ENCODE measurements at regions not wholly inside any gene's neighbourhood (a gene's known extent, or its start where the extent isn't known, plus 50 kb on each side); places are given as distances from the start of the nearest gene placed in this dataset.

DNA sequence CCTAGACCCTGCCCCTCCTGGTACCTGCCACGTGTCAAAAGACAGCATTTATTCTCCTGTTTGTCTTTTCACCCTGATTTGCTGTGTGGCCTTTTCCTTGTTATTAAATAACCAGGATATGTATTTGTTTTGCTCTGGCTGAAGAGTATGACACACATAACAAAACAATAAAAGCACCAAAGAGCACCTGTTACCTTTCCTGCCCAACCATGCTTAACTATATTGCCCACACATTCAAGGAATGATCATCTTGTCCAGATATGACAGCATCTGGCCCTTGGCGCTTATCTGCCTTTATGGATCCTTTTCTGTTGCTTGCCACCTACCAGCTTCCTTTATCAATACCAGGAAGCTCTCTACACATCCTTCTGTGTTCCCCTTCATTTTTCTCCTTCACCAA, 357.7 kb downstream of the FGFR2 start:
- DNase-seq (ENCODE audit: low spot score): no peak

- no peak for DNase-seq (ENCODE audit: low spot score)
Observed at GRCh38 chr10:121241337-121241736, 356.9 kb downstream of the FGFR2 start.

GRCh38 chr10:121242741-121243608, 355.3 kb downstream of the FGFR2 start:
- no peak for DNase-seq (ENCODE audit: low spot score)

DNA sequence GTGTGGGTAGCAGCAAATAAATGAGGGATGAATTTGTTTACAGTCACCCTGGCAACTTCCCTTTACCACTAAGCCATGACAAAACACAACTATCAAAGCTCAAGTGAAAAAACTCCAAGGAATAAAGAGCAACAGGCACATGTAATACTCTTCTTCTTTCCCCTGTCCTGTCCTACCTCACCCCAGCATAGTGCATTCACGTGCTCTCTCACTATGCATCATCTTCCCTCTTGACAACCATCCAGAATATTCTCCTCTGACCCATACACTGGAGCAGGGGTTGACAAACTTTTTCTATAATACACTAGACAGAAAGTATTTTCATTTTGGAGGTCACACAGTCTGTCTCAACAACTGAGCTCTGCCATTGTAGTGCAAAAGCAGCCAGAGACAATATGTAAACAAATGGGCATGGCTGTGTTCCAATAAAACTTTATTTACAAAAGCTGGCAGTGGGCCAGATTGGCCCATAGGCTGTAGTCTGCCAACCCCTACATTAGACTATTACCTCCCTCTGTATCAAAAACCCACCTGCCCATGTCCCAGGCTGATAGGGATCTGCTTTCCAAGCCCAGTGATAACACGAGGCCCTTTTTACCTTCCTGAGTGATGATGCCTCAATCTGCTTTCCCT, 354.5 kb downstream of the FGFR2 start:
- DNase-seq (ENCODE audit: low spot score): no peak

DNA sequence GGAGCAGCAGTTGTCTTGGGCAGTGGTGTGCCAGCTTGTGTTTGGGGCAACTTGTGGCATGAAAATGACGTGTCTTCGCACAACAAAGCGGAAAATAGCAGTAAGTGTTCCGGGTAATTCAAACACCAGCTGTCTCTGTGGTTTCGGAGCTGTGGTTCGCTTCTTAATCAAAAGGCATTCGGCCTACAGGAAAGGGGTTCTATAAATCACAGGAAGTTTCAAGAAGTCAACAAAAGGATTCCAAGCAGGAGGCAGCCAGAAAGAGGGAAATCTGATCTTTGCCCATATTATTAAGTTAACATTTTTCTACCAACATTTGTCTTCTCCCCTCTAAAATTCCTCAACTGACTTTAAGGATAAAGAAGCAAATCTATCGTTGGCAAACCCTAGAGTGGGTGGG, 353.4 kb downstream of the FGFR2 start:
- no peak for DNase-seq (ENCODE audit: low spot score)

GRCh38 chr10:121245754-121246153, 352.5 kb downstream of the FGFR2 start:
- DNase-seq (ENCODE audit: low spot score): no peak

DNA sequence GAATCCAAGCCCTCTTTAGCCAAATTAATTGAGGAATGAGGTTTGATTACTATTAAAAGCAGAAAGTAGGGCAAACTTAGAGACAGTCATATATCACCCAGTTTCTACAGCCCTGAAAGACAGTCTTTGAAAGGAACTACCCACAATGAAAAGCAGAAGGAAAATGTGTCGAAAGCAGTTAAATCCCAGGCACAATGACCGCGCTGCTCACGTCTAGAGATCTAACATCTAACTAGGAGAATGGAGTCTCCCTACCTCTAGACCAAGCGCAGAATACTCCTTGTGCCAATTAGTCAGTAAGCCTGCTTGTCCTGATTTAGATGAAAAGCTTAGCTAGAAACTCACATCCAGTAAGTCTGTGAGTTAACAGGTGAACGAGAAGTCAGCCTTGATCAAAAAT, 350.0 kb downstream of the FGFR2 start:
- no peak for DNase-seq (ENCODE audit: low spot score)

DNA sequence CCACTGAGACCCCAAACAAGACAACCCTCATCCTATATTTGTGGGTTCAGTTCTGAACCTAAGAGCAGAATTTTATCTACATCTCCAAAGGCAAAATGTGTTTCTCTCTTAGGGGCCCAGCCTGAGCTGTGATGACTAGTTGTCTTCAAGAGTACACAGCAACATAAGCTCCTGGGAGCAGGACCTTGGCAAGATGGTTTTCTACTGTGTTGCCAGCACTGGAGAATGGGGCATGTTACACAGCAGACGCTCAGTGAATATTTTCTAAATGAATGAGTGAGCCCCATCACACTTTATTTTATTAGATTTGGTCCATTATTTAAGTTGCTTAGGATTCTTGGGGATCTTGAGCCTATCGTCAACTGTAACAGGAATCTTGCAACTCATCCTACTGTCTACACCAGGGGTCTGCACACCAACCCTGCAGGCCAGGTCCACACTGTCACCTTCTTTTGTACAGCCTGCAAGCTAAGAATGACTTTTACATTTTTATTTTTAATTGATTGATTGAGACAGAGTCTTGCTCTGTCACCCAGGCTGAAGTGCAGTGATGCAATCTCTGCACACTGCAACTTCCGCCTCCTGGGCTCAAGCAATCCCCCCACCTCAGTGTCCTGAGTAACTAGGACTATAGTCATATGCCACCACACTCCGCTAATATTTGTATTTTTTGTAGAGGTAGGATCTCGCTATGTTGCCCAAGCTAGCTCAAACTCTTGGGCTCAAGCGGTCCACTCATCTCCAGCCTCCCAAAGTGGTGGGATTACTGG, 347.1 kb downstream of the FGFR2 start:
- no peak for DNase-seq (ENCODE audit: low spot score)

DNA sequence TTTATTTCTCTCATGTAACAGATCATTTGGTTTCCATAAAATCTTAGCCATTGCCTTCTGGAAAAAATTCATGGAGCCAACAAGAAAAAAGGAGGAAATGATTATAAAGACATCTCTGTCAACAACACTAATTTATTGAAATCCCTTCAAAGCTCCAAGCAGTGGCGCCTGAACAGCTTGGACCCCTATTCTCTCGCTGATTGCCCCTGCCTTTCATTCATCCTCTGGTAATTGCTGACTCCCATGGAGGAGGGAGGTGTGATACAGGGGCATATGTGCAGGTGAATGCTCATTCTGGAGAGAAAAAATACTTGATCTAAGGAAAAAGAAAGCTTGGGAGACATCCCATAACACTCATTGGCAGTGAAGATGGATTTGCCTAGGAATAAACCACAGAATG, 345.5 kb downstream of the FGFR2 start:
- DNase-seq (ENCODE audit: low spot score): no peak

- no peak for DNase-seq (ENCODE audit: low spot score)
Observed at GRCh38 chr10:121260377-121260776, 337.9 kb downstream of the FGFR2 start.

GRCh38 chr10:121261665-121262064, 336.6 kb downstream of the FGFR2 start:
- DNase-seq (ENCODE audit: low spot score): no peak

- DNase-seq (ENCODE audit: low spot score): no peak
Observed at GRCh38 chr10:121262774-121263430, 335.3 kb downstream of the FGFR2 start.

- no peak for DNase-seq (ENCODE audit: low spot score)
Observed at GRCh38 chr10:121263431-121263783, 334.8 kb downstream of the FGFR2 start.

DNA sequence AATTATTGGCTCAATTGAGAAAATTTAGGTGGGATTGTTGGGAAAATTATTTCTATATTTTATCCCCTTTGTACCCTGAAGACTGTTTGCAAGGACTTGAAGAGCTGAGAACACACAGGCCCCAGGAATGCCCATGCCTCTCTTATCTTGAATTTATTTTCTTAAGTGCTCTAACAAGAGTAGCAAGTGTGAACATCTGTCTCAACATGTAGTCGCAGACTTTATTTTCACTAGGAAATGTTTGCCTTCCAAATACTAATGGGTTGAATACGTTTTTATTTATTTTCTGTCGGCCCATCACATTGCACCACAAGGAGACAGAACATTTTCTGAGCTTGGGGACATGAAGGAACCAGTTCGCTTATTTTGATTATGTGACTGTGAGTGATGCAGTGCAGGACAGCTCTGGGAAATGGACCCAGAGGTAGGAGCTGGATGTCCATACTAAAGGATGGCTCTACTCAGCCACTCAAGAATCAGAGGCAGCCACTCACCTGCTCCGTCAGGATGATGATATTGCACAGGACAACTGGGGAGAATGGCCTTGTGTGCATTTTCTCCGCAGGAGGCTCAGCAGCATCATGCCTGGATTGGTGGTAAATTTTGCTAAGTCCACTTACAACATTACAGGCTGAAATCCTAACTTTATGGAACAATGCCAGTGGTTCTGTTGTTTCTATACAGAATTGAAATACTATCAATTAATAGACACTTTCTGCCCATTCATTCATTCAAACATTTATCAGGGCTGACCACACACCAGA, 332.7 kb downstream of the FGFR2 start:
- DNase-seq (ENCODE audit: low spot score): no peak

GRCh38 chr10:121266370-121266769, 331.9 kb downstream of the FGFR2 start:
- no peak for DNase-seq (ENCODE audit: low spot score)

- no peak for DNase-seq (ENCODE audit: low spot score)
Observed at GRCh38 chr10:121267236-121268003, 330.8 kb downstream of the FGFR2 start.

DNA sequence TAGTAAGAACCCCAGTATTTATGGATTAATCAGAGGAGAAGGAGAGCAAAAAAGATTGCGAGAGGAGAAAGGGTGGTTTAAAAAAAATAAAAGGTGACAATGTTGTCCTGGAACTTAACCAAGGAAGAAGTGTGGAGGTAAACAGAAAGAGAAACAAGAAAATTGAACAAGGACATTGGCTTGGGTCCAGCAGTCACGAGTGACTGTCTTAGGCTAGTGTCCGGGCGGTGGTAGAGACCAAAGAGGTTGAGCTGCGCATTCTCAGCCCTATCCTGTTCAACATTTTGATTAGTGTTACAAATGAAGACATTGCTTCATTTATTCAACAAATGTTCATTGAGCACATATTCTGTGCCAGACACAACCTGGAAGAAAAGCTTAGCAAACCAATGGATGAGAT, 329.9 kb downstream of the FGFR2 start:
- DNase-seq (ENCODE audit: low spot score): no peak

GRCh38 chr10:121268863-121269432, 329.3 kb downstream of the FGFR2 start:
- DNase-seq (ENCODE audit: low spot score): no peak

DNA sequence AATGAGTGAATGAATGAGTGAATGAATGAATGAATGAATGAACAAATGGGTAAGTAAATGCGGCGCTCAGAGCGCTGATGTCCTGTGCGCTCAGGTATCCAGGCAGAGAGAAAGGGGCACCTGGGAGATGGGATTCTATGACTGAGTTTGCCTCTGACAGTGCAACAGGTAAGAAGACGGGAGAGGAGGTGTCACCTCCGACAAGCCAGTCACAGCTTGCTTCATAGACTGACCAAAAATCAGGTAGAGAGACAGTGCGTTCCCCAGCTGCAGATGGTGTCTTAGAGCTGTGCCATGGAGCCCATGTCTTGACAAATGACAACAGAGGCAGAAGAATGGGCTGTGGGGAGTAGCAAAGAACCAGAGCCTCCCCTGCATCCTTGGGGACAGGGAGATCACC, 327.3 kb downstream of the FGFR2 start:
- DNase-seq (ENCODE audit: low spot score): no peak

DNA sequence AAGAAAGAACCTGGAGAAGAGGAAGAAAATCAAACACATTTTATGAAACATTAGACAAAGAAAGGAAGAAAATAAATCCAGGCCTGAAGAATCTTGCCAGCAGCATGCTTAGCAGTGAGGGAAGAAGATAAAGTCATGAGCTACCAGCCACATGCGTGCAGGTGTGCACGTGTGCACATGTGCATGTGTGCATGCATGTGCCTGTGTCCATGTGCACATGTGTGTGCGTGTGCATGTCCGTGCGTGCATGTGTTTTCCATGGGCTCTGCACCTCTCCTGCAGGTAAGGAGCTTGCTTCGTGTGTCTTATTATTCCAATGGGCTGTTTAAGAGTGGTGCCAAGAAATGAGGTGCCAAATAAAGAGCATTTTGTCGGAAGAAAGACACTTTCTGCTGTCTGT, 322.2 kb downstream of the FGFR2 start:
- DNase-seq (ENCODE audit: low spot score): no peak

DNA sequence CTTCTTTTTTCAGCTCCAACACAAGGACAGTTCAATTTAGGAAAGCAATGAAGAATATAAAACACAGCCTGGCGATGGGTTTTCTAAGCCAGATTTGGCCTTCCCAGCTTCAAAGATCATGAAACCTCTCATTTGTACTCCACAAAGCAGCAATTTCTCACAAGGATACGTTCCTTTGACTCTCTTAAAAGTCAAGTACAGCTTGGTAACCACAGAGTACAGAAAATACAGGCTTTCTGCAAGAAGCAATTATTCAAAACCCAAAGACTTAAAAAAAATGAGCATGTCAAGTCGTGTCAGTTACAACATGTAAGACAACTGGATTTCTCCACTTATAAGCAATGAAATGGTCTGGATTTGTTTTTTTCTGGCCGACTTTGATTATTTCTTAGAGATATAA, 321.4 kb downstream of the FGFR2 start:
- DNase-seq (ENCODE audit: low spot score): no peak
